ENCODE measurements at regions not wholly inside any gene's neighbourhood (a gene's known extent, or its start where the extent isn't known, plus 50 kb on each side); places are given as distances from the start of the nearest gene placed in this dataset.

DNA sequence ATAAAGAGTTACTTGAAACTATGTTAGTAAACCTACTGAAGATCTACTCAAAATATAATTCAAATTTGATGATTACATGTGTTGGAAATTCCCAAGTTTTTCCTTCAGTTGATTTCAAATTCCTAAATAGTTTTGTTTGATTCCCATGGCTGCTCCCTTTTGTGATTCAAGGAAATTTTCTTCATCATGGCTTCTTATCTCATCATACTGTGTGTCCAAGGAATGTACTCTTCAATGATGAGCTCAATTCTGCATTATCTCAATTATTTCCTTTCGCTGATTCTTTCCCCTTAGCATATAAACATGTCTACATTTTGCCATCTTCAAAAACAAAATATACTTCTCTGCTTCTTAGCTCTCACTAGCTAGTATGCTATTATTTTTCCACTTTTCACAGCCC lies 460.4 kb upstream of the NAALADL2 start:
- ATAC-seq (no peak), DNase-seq (ENCODE audit: low read depth, low spot score) (no peak), FAIRE-seq (no peak)
- no peak overlapping the region for H3K4me2 ChIP-seq (ENCODE audit: control insufficient read depth, insufficient read depth)
- no TSS peak for BruUV-seq (replicated peaks)
- H3K9me3 ChIP-seq (replicated peaks; ENCODE audit: control insufficient read depth, insufficient read depth, low read length) = no peaks in the 10 kb centered on the region
- ChIA-PET POLR2A (no interaction called here), RAD21 (ENCODE audit: unreplicated experiment) (no interaction called here), CTCF (interaction anchor here (0.8 kb wide), 2 partner anchors 9 to 12 kb away, joined by 3 read pairs; no protein-coding TSS in a partner anchor), SMC1A (ENCODE audit: uncharacterized antibody, unreplicated experiment) (interaction anchor here (0.6 kb wide), 1 partner anchor 1020 kb away, joined by 3 read pairs; no protein-coding TSS in a partner anchor)
- in situ Hi-C loops (cut with MboI) = no loop called here
- no peak overlapping the region for H2AFZ ChIP-seq (ENCODE audit: control insufficient read depth, low read depth, low read length)
- no peaks in the 10 kb centered on the region for H3K36me3 ChIP-seq (ENCODE audit: control insufficient read depth in 2 of 2, insufficient read depth in 2 of 2, low read length in 1 of 2)
- H3K4me1 ChIP-seq (ENCODE audit: control insufficient read depth, insufficient read depth, low read length) = no peaks in the 10 kb centered on the region
- H3K9ac ChIP-seq (ENCODE audit: control insufficient read depth, insufficient read depth, low read length) = no peak overlapping the region
- H3K27ac ChIP-seq (ENCODE audit: control insufficient read depth, insufficient read depth) = no peak overlapping the region
- no peaks in the 10 kb centered on the region for H3K79me2 ChIP-seq (ENCODE audit: control insufficient read depth, insufficient read depth, low read length)
- 62% methylated on average over 1 of the region's 1 CpG for WGBS (ENCODE audit: insufficient coverage, insufficient replicate concordance, low lambda C conversion rate, missing lambda C conversion rate)
- H4K20me1 ChIP-seq (ENCODE audit: control insufficient read depth, insufficient read depth) = no peaks in the 10 kb centered on the region
- intact Hi-C loops (cut with micrococcal nuclease; ENCODE audit: unreplicated experiment) = no loop called here
- H3K4me3 ChIP-seq = no peak overlapping the region
- no peaks in the 10 kb centered on the region for H3K27me3 ChIP-seq (replicated peaks in 1 of 2; ENCODE audit: control insufficient read depth in 2 of 2, insufficient read depth in 2 of 2, low read length in 1 of 2)
- TF ChIP-seq, protein P1, sequence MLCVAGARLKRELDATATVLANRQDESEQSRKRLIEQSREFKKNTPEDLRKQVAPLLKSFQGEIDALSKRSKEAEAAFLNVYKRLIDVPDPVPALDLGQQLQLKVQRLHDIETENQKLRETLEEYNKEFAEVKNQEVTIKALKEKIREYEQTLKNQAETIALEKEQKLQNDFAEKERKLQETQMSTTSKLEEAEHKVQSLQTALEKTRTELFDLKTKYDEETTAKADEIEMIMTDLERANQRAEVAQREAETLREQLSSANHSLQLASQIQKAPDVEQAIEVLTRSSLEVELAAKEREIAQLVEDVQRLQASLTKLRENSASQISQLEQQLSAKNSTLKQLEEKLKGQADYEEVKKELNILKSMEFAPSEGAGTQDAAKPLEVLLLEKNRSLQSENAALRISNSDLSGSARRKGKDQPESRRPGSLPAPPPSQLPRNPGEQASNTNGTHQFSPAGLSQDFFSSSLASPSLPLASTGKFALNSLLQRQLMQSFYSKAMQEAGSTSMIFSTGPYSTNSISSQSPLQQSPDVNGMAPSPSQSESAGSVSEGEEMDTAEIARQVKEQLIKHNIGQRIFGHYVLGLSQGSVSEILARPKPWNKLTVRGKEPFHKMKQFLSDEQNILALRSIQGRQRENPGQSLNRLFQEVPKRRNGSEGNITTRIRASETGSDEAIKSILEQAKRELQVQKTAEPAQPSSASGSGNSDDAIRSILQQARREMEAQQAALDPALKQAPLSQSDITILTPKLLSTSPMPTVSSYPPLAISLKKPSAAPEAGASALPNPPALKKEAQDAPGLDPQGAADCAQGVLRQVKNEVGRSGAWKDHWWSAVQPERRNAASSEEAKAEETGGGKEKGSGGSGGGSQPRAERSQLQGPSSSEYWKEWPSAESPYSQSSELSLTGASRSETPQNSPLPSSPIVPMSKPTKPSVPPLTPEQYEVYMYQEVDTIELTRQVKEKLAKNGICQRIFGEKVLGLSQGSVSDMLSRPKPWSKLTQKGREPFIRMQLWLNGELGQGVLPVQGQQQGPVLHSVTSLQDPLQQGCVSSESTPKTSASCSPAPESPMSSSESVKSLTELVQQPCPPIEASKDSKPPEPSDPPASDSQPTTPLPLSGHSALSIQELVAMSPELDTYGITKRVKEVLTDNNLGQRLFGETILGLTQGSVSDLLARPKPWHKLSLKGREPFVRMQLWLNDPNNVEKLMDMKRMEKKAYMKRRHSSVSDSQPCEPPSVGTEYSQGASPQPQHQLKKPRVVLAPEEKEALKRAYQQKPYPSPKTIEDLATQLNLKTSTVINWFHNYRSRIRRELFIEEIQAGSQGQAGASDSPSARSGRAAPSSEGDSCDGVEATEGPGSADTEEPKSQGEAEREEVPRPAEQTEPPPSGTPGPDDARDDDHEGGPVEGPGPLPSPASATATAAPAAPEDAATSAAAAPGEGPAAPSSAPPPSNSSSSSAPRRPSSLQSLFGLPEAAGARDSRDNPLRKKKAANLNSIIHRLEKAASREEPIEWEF (IDR thresholded peaks at IDR 0.05; ENCODE audit: insufficient replicate concordance, low read depth, low read length) = no peak
- TF ChIP-seq JUND (IDR thresholded peaks at IDR 0.05; ENCODE audit: low read depth, low read length) (no peak), NR2C1 (IDR thresholded peaks at IDR 0.05) (no peak), CBX3 (IDR thresholded peaks at IDR 0.05; ENCODE audit: borderline replicate concordance, low read depth) (no peak), MTA2 (IDR thresholded peaks at IDR 0.05; ENCODE audit: low read depth) (no peak)
- TF ChIP-seq, protein P2, sequence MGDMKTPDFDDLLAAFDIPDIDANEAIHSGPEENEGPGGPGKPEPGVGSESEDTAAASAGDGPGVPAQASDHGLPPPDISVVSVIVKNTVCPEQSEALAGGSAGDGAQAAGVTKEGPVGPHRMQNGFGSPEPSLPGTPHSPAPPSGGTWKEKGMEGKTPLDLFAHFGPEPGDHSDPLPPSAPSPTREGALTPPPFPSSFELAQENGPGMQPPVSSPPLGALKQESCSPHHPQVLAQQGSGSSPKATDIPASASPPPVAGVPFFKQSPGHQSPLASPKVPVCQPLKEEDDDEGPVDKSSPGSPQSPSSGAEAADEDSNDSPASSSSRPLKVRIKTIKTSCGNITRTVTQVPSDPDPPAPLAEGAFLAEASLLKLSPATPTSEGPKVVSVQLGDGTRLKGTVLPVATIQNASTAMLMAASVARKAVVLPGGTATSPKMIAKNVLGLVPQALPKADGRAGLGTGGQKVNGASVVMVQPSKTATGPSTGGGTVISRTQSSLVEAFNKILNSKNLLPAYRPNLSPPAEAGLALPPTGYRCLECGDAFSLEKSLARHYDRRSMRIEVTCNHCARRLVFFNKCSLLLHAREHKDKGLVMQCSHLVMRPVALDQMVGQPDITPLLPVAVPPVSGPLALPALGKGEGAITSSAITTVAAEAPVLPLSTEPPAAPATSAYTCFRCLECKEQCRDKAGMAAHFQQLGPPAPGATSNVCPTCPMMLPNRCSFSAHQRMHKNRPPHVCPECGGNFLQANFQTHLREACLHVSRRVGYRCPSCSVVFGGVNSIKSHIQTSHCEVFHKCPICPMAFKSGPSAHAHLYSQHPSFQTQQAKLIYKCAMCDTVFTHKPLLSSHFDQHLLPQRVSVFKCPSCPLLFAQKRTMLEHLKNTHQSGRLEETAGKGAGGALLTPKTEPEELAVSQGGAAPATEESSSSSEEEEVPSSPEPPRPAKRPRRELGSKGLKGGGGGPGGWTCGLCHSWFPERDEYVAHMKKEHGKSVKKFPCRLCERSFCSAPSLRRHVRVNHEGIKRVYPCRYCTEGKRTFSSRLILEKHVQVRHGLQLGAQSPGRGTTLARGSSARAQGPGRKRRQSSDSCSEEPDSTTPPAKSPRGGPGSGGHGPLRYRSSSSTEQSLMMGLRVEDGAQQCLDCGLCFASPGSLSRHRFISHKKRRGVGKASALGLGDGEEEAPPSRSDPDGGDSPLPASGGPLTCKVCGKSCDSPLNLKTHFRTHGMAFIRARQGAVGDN (IDR thresholded peaks at IDR 0.05) = no peak
- TF ChIP-seq, protein P3, sequence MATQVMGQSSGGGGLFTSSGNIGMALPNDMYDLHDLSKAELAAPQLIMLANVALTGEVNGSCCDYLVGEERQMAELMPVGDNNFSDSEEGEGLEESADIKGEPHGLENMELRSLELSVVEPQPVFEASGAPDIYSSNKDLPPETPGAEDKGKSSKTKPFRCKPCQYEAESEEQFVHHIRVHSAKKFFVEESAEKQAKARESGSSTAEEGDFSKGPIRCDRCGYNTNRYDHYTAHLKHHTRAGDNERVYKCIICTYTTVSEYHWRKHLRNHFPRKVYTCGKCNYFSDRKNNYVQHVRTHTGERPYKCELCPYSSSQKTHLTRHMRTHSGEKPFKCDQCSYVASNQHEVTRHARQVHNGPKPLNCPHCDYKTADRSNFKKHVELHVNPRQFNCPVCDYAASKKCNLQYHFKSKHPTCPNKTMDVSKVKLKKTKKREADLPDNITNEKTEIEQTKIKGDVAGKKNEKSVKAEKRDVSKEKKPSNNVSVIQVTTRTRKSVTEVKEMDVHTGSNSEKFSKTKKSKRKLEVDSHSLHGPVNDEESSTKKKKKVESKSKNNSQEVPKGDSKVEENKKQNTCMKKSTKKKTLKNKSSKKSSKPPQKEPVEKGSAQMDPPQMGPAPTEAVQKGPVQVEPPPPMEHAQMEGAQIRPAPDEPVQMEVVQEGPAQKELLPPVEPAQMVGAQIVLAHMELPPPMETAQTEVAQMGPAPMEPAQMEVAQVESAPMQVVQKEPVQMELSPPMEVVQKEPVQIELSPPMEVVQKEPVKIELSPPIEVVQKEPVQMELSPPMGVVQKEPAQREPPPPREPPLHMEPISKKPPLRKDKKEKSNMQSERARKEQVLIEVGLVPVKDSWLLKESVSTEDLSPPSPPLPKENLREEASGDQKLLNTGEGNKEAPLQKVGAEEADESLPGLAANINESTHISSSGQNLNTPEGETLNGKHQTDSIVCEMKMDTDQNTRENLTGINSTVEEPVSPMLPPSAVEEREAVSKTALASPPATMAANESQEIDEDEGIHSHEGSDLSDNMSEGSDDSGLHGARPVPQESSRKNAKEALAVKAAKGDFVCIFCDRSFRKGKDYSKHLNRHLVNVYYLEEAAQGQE (IDR thresholded peaks at IDR 0.05; ENCODE audit: low read depth, low read length) = no peak
- TF ChIP-seq, protein P4, sequence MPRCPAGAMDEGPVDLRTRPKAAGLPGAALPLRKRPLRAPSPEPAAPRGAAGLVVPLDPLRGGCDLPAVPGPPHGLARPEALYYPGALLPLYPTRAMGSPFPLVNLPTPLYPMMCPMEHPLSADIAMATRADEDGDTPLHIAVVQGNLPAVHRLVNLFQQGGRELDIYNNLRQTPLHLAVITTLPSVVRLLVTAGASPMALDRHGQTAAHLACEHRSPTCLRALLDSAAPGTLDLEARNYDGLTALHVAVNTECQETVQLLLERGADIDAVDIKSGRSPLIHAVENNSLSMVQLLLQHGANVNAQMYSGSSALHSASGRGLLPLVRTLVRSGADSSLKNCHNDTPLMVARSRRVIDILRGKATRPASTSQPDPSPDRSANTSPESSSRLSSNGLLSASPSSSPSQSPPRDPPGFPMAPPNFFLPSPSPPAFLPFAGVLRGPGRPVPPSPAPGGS (IDR thresholded peaks at IDR 0.05; ENCODE audit: borderline replicate concordance, insufficient read depth, low read depth, low read length, poor library complexity, severe bottlenecking) = no peak
